Upper lobe of left lung (tissue), 6 donors: ENCODE measurements at regions not wholly inside any gene's neighbourhood (a gene's known extent, or its start where the extent isn't known, plus 50 kb on each side); places are given as distances from the start of the nearest gene placed in this dataset.
A peak's percentile ranks its signal among the peaks of the same experiment; 100 is the strongest.

Experiments used
- ATAC-seq, 2 donors: fragments of 200-7000 bp; cut with Tn5 transposase; one replicate each; pipeline ENCODE4 v1.9.1; 2022; ENCODE audit warnings: mild to moderate bottlenecking in 2 of 2, moderate library complexity in 2 of 2; ENCODE audit not compliant: low FRiP score in 2 of 2
- DNase-seq, 2 donors: peaks; one replicate each; pipeline ENCODE4 v3.0.0-alpha.2; 2019 to 2020
- H3K27ac ChIP-seq, 4 donors: fragments of 200-600 bp; sonication (generic); one replicate each; pipeline ENCODE4 v1.5.1; 2016 to 2019
- H3K27me3 ChIP-seq, 4 donors: fragments of 200-600 bp; sonication (generic); one replicate each; pipeline ENCODE4 v1.5.1; 2017 to 2019
- H3K36me3 ChIP-seq, 4 donors: fragments of 200-600 bp; sonication (generic); one replicate each; pipeline ENCODE4 v1.5.1; 2016 to 2019
- H3K4me1 ChIP-seq, 4 donors: fragments of 200-600 bp; sonication (generic); one replicate each; pipeline ENCODE4 v1.5.1; 2018 to 2019
- H3K4me3 ChIP-seq, 4 donors: fragments of 200-600 bp; sonication (generic); one replicate each; pipeline ENCODE4 v1.5.1; 2017 to 2019; ENCODE audit warnings: mild to moderate bottlenecking in 2 of 4, moderate library complexity in 1 of 4
- H3K9me3 ChIP-seq, 4 donors: fragments of 200-600 bp; sonication (generic); one replicate each; pipeline ENCODE4 v1.5.1; 2018 to 2019
- CTCF ChIP-seq, 6 experiments: fragments of 450-650 bp in 4 of 6; fragments of 200-600 bp in 2 of 6; sonication (generic) in 2 of 6; IDR thresholded peaks; one replicate each; pipeline ENCODE4 v1.5.1; 2016 to 2019; ENCODE audit warnings: antibody characterized with exemption in 6 of 6
- EP300 ChIP-seq, 4 donors: sonication (generic); formaldehyde crosslinking; IDR thresholded peaks; one replicate each; pipeline ENCODE4 v1.5.1; 2017; ENCODE audit warnings: antibody characterized with exemption in 4 of 4, control low read depth in 2 of 4
- POLR2A ChIP-seq, 4 donors: fragments of 450-650 bp; IDR thresholded peaks; one replicate each; pipeline ENCODE4 v1.5.1; 2016 to 2017; ENCODE audit warnings: antibody characterized with exemption in 4 of 4, mild to moderate bottlenecking in 2 of 4
- POLR2AphosphoS5 ChIP-seq, 2 donors: sonication (generic); formaldehyde crosslinking; IDR thresholded peaks; one replicate each; pipeline ENCODE4 v1.5.1; 2017; ENCODE audit warnings: antibody characterized with exemption in 2 of 2
- WGBS, 2 donors: methylation state at CpG; one replicate each; pipeline ENCODE4 v1.1.5; 2017 to 2018; 5-methylcytosine and 5-hydroxymethylcytosine counted together
- donor health status: DM: no; HTN: no; CAD: no; lungs with moderate emphysema.
- donor health status: DM: no; HTN: yes; CAD: no; lungs with severe emphysema.

GRCh38 chr10:91159254-91159783 lies 61.1 kb upstream of the PCGF5 start:
- Histone ChIP-seq H3K27ac (no peak overlapping the region), H3K4me3 (no peak overlapping the region), H3K9me3 (no peaks in the 10 kb centered on the region), H3K36me3 (no peaks in the 10 kb centered on the region), H3K27me3 (peaks cover 0 to 4% (median 0%) of the 10 kb centered on the region in 4 donors), H3K4me1 (peaks cover 7 to 16% (median 11%) of the 10 kb centered on the region in 4 donors)
- DNase-seq (no peak), ATAC-seq (no peak)
- WGBS, 2 donors, result 81 to 86% methylated on average over 2 of the region's 2 CpGs
- TF ChIP-seq EP300 (IDR thresholded peaks at IDR 0.05) (no peak), POLR2A (IDR thresholded peaks at IDR 0.05) (no peak), CTCF (IDR thresholded peaks at IDR 0.05) (no peak), POLR2AphosphoS5 (IDR thresholded peaks at IDR 0.05) (no peak)

- peaks cover 7 to 17% (median 15%) of the 10 kb centered on the region in 4 donors for H3K4me1 ChIP-seq
- H3K36me3 ChIP-seq, result no peaks in the 10 kb centered on the region
- no peaks in the 10 kb centered on the region for H3K9me3 ChIP-seq
- WGBS, 2 donors, result 10 to 15% methylated on average over 8 to 13 of the region's 13 CpGs
- DNase-seq (no peak), ATAC-seq (peak in 1 of 2 donors; percentile 14)
- TF ChIP-seq CTCF (IDR thresholded peaks at IDR 0.05), result no peak
- TF ChIP-seq EP300 (IDR thresholded peaks at IDR 0.05), result no peak
- TF ChIP-seq POLR2A (IDR thresholded peaks at IDR 0.05), result no peak
- no peak for TF ChIP-seq POLR2AphosphoS5 (IDR thresholded peaks at IDR 0.05)
- H3K27me3 ChIP-seq, result peaks cover 0 to 4% (median 0%) of the 10 kb centered on the region in 4 donors
- peak overlapping the region; percentile 90 to 97 (median 94) for H3K27ac ChIP-seq
- peak overlapping the region; percentile 55 to 97 (median 92) for H3K4me3 ChIP-seq
Observed at GRCh38 chr10:91162050-91162494, 58.4 kb upstream of the PCGF5 start.

- peak; percentile 82 to 96 for DNase-seq
- H3K27me3 ChIP-seq, result peaks cover 0 to 4% (median 0%) of the 10 kb centered on the region in 4 donors
- H3K36me3 ChIP-seq, result no peaks in the 10 kb centered on the region
- 0% methylated on average over 29 of the region's 110 CpGs; no CpG with 5 or more reads in 1 of the 2 donors for WGBS, 2 donors
- H3K4me1 ChIP-seq, result peaks cover 7 to 17% (median 15%) of the 10 kb centered on the region in 4 donors
- H3K9me3 ChIP-seq, result no peaks in the 10 kb centered on the region
- TF ChIP-seq POLR2A (IDR thresholded peaks at IDR 0.05), result peak in 3 of 4 donors; percentile 33 to 78 (median 58)
- no peak for TF ChIP-seq CTCF (IDR thresholded peaks at IDR 0.05)
- TF ChIP-seq POLR2AphosphoS5 (IDR thresholded peaks at IDR 0.05), result peak in 1 of 2 donors; percentile 38
- H3K27ac ChIP-seq, result peak overlapping the region; percentile 90 to 97 (median 94)
- peak; percentile 72 to 83 for ATAC-seq
- H3K4me3 ChIP-seq, result peak overlapping the region; percentile 65 to 97 (median 92)
Observed at GRCh38 chr10:91162495-91163268, 57.8 kb upstream of the PCGF5 start.

GRCh38 chr10:91163269-91163868 lies 57.1 kb upstream of the PCGF5 start:
- TF ChIP-seq EP300 (IDR thresholded peaks at IDR 0.05) (no peak), POLR2AphosphoS5 (IDR thresholded peaks at IDR 0.05) (peak in 1 of 2 donors; percentile 5), CTCF (IDR thresholded peaks at IDR 0.05) (peak in 1 of 6 experiments; percentile 37), POLR2A (IDR thresholded peaks at IDR 0.05) (peak in 2 of 4 donors; percentile 68 to 79)
- Histone ChIP-seq H3K27me3 (peaks cover 0 to 4% (median 0%) of the 10 kb centered on the region in 4 donors), H3K4me3 (peak overlapping the region; percentile 65 to 97 (median 92)), H3K4me1 (peaks cover 7 to 17% (median 15%) of the 10 kb centered on the region in 4 donors), H3K36me3 (no peaks in the 10 kb centered on the region), H3K27ac (peak overlapping the region; percentile 89 to 97 (median 94)), H3K9me3 (no peaks in the 10 kb centered on the region)
- WGBS, 2 donors, result 0% methylated on average over 20 to 51 of the region's 77 CpGs
- peak; percentile 27 to 75 for ATAC-seq
- DNase-seq, result peak; percentile 50 to 95
